Gastroesophageal sphincter (tissue), 4 donors: ENCODE measurements at regions not wholly inside any gene's neighbourhood (a gene's known extent, or its start where the extent isn't known, plus 50 kb on each side); places are given as distances from the start of the nearest gene placed in this dataset.

ENCODE experiments used
- ATAC-seq: fragments of 150-250 bp; one replicate; pipeline ENCODE4 v1.9.1; 2016; ENCODE audit warnings: mild to moderate bottlenecking, moderate library complexity
- H3K27ac ChIP-seq, 4 donors: fragments of 200-600 bp; sonication (generic) in 3 of 4; 1 replicate in 3 of 4; 2 replicates in 1 of 4; pipeline ENCODE4 v1.5.1; 2016 to 2019
- H3K27me3 ChIP-seq: fragments of 200-600 bp; sonication (generic); one replicate; pipeline ENCODE4 v1.5.1; 2019
- H3K36me3 ChIP-seq, 2 donors: fragments of 200-600 bp; sonication (generic); one replicate each; pipeline ENCODE4 v1.5.1; 2019; ENCODE audit warnings: control low read depth in 1 of 2
- H3K4me1 ChIP-seq, 3 donors: fragments of 200-600 bp; sonication (generic); 1 replicate in 2 of 3; 2 replicates in 1 of 3; pipeline ENCODE4 v1.5.1; 2016 to 2019; ENCODE audit warnings: control low read depth in 2 of 3
- H3K4me3 ChIP-seq, 2 donors: fragments of 200-600 bp; sonication (generic); one replicate each; pipeline ENCODE4 v1.5.1; 2019; ENCODE audit warnings: mild to moderate bottlenecking in 1 of 2, moderate library complexity in 1 of 2
- H3K9me3 ChIP-seq, 3 donors: fragments of 200-600 bp; sonication (generic); one replicate each; pipeline ENCODE4 v1.5.1; 2017 to 2019; ENCODE audit warnings: control low read depth in 2 of 3
- CTCF ChIP-seq, 4 experiments: fragments of 200-600 bp in 2 of 4; fragments of 450-650 bp in 2 of 4; sonication (generic) in 1 of 4; IDR thresholded peaks; one replicate each; pipeline ENCODE4 v1.5.1; 2017 to 2019; ENCODE audit warnings: antibody characterized with exemption in 4 of 4, mild to moderate bottlenecking in 2 of 4, moderate library complexity in 2 of 4
- EP300 ChIP-seq: sonication (generic); formaldehyde crosslinking; IDR thresholded peaks from one replicate; pipeline ENCODE4 v1.6.1; 2017; ENCODE audit warnings: antibody characterized with exemption, mild to moderate bottlenecking
- POLR2A ChIP-seq, 2 donors: fragments of 450-650 bp; IDR thresholded peaks; one replicate each; pipeline ENCODE4 v1.6.1; 2017; ENCODE audit warnings: antibody characterized with exemption in 2 of 2, mild to moderate bottlenecking in 2 of 2, moderate library complexity in 1 of 2
- POLR2AphosphoS5 ChIP-seq: sonication (generic); formaldehyde crosslinking; IDR thresholded peaks from one replicate; pipeline ENCODE4 v1.6.1; 2017; ENCODE audit warnings: antibody characterized with exemption
- WGBS, 2 donors: methylation state at CpG; one replicate each; pipeline ENCODE4 v1.1.5; 2018; ENCODE audit warnings: low coverage in 1 of 2; 5-methylcytosine and 5-hydroxymethylcytosine counted together

GRCh38 chr4:165548702-165549101 lies 169.9 kb downstream of the CPE start:
- Histone ChIP-seq H3K4me1 (no peaks in the 10 kb centered on the region), H3K27ac (no peak overlapping the region), H3K36me3 (no peaks in the 10 kb centered on the region), H3K27me3 (no peaks in the 10 kb centered on the region), H3K9me3 (no peaks in the 10 kb centered on the region), H3K4me3 (no peak overlapping the region)
- WGBS, 2 donors = 63 to 84% methylated on average over 1 to 2 of the region's 2 CpGs
- no peak for ATAC-seq
- TF ChIP-seq EP300 (no peak), CTCF (IDR thresholded peaks at IDR 0.05) (no peak), POLR2A (IDR thresholded peaks at IDR 0.05) (no peak), POLR2AphosphoS5 (no peak)

- Histone ChIP-seq H3K27me3 (no peaks in the 10 kb centered on the region), H3K27ac (no peak overlapping the region), H3K36me3 (no peaks in the 10 kb centered on the region), H3K4me3 (no peak overlapping the region), H3K4me1 (no peaks in the 10 kb centered on the region), H3K9me3 (no peaks in the 10 kb centered on the region)
- ATAC-seq = no peak
- WGBS, 2 donors = 86 to 96% methylated on average over 2 of the region's 2 CpGs
- no peak for TF ChIP-seq CTCF (IDR thresholded peaks at IDR 0.05)
- TF ChIP-seq POLR2A (IDR thresholded peaks at IDR 0.05) = no peak
- TF ChIP-seq EP300 = no peak
- no peak for TF ChIP-seq POLR2AphosphoS5
These were observed 174.5 kb downstream of the CPE start for GRCh38 chr4:165553221-165553810.

GRCh38 chr4:165555302-165555701 lies 176.5 kb downstream of the CPE start:
- Histone ChIP-seq H3K9me3 (peaks cover 0 to 1% (median 0%) of the 10 kb centered on the region in 3 donors), H3K36me3 (no peaks in the 10 kb centered on the region), H3K27ac (no peak overlapping the region), H3K4me1 (no peaks in the 10 kb centered on the region), H3K27me3 (no peaks in the 10 kb centered on the region), H3K4me3 (no peak overlapping the region)
- WGBS, 2 donors = 62 to 72% methylated on average over 5 of the region's 5 CpGs
- no peak for ATAC-seq
- TF ChIP-seq POLR2A (IDR thresholded peaks at IDR 0.05) (no peak), EP300 (no peak), POLR2AphosphoS5 (no peak), CTCF (IDR thresholded peaks at IDR 0.05) (no peak)

GRCh38 chr4:165556383-165556782 lies 177.6 kb downstream of the CPE start:
- Histone ChIP-seq H3K4me3 (no peak overlapping the region), H3K9me3 (peaks cover 0 to 9% (median 0%) of the 10 kb centered on the region in 3 donors), H3K36me3 (no peaks in the 10 kb centered on the region), H3K27ac (no peak overlapping the region), H3K27me3 (no peaks in the 10 kb centered on the region), H3K4me1 (no peaks in the 10 kb centered on the region)
- ATAC-seq = no peak
- 76 to 88% methylated on average over 1 of the region's 1 CpG for WGBS, 2 donors
- no peak for TF ChIP-seq CTCF (IDR thresholded peaks at IDR 0.05)
- TF ChIP-seq POLR2AphosphoS5 = no peak
- no peak for TF ChIP-seq POLR2A (IDR thresholded peaks at IDR 0.05)
- TF ChIP-seq EP300 = no peak

GRCh38 chr4:165560941-165561340 lies 182.1 kb downstream of the CPE start:
- no peak overlapping the region for H3K27ac ChIP-seq
- no peaks in the 10 kb centered on the region for H3K27me3 ChIP-seq
- H3K4me1 ChIP-seq = no peaks in the 10 kb centered on the region
- 86 to 94% methylated on average over 4 of the region's 4 CpGs for WGBS, 2 donors
- peaks cover 0 to 15% (median 0%) of the 10 kb centered on the region in 3 donors for H3K9me3 ChIP-seq
- TF ChIP-seq CTCF (IDR thresholded peaks at IDR 0.05) (no peak), POLR2A (IDR thresholded peaks at IDR 0.05) (no peak), POLR2AphosphoS5 (no peak), EP300 (no peak)
- ATAC-seq = no peak
- H3K4me3 ChIP-seq = no peak overlapping the region
- H3K36me3 ChIP-seq = no peaks in the 10 kb centered on the region
